WTC11 (cell line): ENCODE measurements at regions not wholly inside any gene's neighbourhood (a gene's known extent, or its start where the extent isn't known, plus 50 kb on each side); places are given as distances from the start of the nearest gene placed in this dataset.

Experiments used
- ATAC-seq: fragments of 200-7000 bp; cut with Tn5 transposase; 2 replicates; pipeline ENCODE4 v1.10.0; 2021; ENCODE audit warnings: mild to moderate bottlenecking, moderate library complexity
- CTCF ChIA-PET: fragments of 300-600 bp; sonication (Branson Sonifier 250); formaldehyde crosslinking; loops from one replicate; lab custom pipeline; 2021; ENCODE audit warnings: antibody characterized with exemption; lab: Charles Lee
- POLR2A ChIA-PET: fragments of 350-600 bp; sonication (Branson Sonifier 250); formaldehyde crosslinking; loops from one replicate; lab custom pipeline; 2021; ENCODE audit warnings: antibody characterized with exemption; lab: Charles Lee
- DNase-seq: peaks from one replicate; pipeline ENCODE4 v3.0.0; 2021; ENCODE audit warnings: low spot score
- H3K27ac Mint-ChIP-seq: 2 replicates; pipeline ENCODE4 v1.8.0; 2021; ENCODE audit warnings: mixed read lengths
- H3K27me3 Mint-ChIP-seq: 2 replicates; pipeline ENCODE4 v1.8.0; 2021; ENCODE audit warnings: low read depth, mild to moderate bottlenecking, moderate library complexity, mixed read lengths
- H3K36me3 Mint-ChIP-seq: 2 replicates; pipeline ENCODE4 v1.8.0; 2021; ENCODE audit warnings: mixed read lengths
- H3K4me1 Mint-ChIP-seq: 2 replicates; pipeline ENCODE4 v1.8.0; 2022; ENCODE audit warnings: mixed read lengths
- H3K4me3 Mint-ChIP-seq: 2 replicates; pipeline ENCODE4 v1.8.0; 2021; ENCODE audit warnings: mild to moderate bottlenecking, moderate library complexity, mixed read lengths
- H3K9me3 Mint-ChIP-seq: 2 replicates; pipeline ENCODE4 v1.8.0; 2021; ENCODE audit warnings: mixed read lengths
- CREM ChIP-seq: sonication (generic); formaldehyde crosslinking; IDR thresholded peaks from 2 replicates; pipeline ENCODE4 v1.8.1; 2022; ENCODE audit warnings: mild to moderate bottlenecking, missing genetic modification reagents, moderate library complexity
- EMX1 ChIP-seq: fragments of 250-450 bp; sonication (Bioruptor Pico); IDR thresholded peaks from 2 replicates; pipeline ENCODE4 v1.8.0; 2021; ENCODE audit warnings: mild to moderate bottlenecking
- FOXP1 ChIP-seq: sonication (generic); formaldehyde crosslinking; IDR thresholded peaks from 2 replicates; pipeline ENCODE4 v1.8.0; 2022; ENCODE audit warnings: missing genetic modification reagents, mild to moderate bottlenecking, moderate library complexity, borderline replicate concordance
- IRF2 ChIP-seq: sonication (generic); formaldehyde crosslinking; IDR thresholded peaks from 2 replicates; pipeline ENCODE4 v1.8.0; 2022; ENCODE audit warnings: low read depth, missing genetic modification reagents, borderline replicate concordance
- NR1H2 ChIP-seq: sonication (generic); formaldehyde crosslinking; IDR thresholded peaks from 2 replicates; pipeline ENCODE4 v1.9.0; 2021; ENCODE audit warnings: mild to moderate bottlenecking, moderate library complexity, missing genetic modification reagents
- NR2C2 ChIP-seq: sonication (generic); formaldehyde crosslinking; IDR thresholded peaks from 2 replicates; pipeline ENCODE4 v1.8.0; 2022; ENCODE audit warnings: mild to moderate bottlenecking, missing genetic modification reagents
- SMAD3 ChIP-seq: sonication (generic); formaldehyde crosslinking; IDR thresholded peaks from 2 replicates; pipeline ENCODE4 v1.8.0; 2022; ENCODE audit warnings: missing genetic modification reagents, mild to moderate bottlenecking, borderline replicate concordance
- TEAD1 ChIP-seq: sonication (generic); formaldehyde crosslinking; IDR thresholded peaks from 2 replicates; pipeline ENCODE4 v1.8.0; 2022; ENCODE audit warnings: mild to moderate bottlenecking, missing genetic modification reagents
- TP53 ChIP-seq: sonication (generic); formaldehyde crosslinking; IDR thresholded peaks from 2 replicates; pipeline ENCODE4 v1.8.1; 2023; ENCODE audit warnings: mild to moderate bottlenecking, missing genetic modification reagents
- ZNF263 ChIP-seq: sonication (generic); formaldehyde crosslinking; IDR thresholded peaks from 2 replicates; pipeline ENCODE4 v1.8.1; 2022; ENCODE audit warnings: low read depth, mild to moderate bottlenecking, moderate library complexity, missing genetic modification reagents
- ZNF671 ChIP-seq: fragments of 250-450 bp; sonication (Bioruptor Pico); IDR thresholded peaks from 2 replicates; pipeline ENCODE4 v1.8.0; 2021; ENCODE audit warnings: mild to moderate bottlenecking
- TF ChIP-seq, protein P1 (sequence below): sonication (generic); formaldehyde crosslinking; IDR thresholded peaks from 2 replicates; pipeline ENCODE4 v1.8.1; 2023; ENCODE audit warnings: mild to moderate bottlenecking, missing genetic modification reagents
- TF ChIP-seq, protein P2 (sequence below): sonication (generic); formaldehyde crosslinking; IDR thresholded peaks from 2 replicates; pipeline ENCODE4 v1.8.1; 2022; ENCODE audit warnings: mild to moderate bottlenecking, missing genetic modification reagents, moderate library complexity, borderline replicate concordance
- TF ChIP-seq, protein P3 (sequence below): fragments of 200-600 bp; IDR thresholded peaks from 2 replicates; pipeline ENCODE4 v1.8.0; 2022; ENCODE audit warnings: antibody characterized with exemption
- TF ChIP-seq, protein P4 (sequence below): sonication (generic); formaldehyde crosslinking; IDR thresholded peaks from 2 replicates; pipeline ENCODE4 v1.8.1; 2023; ENCODE audit warnings: mild to moderate bottlenecking, missing genetic modification reagents, borderline replicate concordance
- TF ChIP-seq, protein P5 (sequence below): sonication (generic); formaldehyde crosslinking; IDR thresholded peaks from 2 replicates; pipeline ENCODE4 v1.8.1; 2022; ENCODE audit warnings: low read depth, mild to moderate bottlenecking, moderate library complexity, missing genetic modification reagents, borderline replicate concordance
- TF ChIP-seq, protein P6 (sequence below): fragments of 250-450 bp; sonication (Bioruptor Pico); IDR thresholded peaks from 2 replicates; pipeline ENCODE4 v1.9.0; 2021; ENCODE audit warnings: mild to moderate bottlenecking, borderline replicate concordance

DNA sequence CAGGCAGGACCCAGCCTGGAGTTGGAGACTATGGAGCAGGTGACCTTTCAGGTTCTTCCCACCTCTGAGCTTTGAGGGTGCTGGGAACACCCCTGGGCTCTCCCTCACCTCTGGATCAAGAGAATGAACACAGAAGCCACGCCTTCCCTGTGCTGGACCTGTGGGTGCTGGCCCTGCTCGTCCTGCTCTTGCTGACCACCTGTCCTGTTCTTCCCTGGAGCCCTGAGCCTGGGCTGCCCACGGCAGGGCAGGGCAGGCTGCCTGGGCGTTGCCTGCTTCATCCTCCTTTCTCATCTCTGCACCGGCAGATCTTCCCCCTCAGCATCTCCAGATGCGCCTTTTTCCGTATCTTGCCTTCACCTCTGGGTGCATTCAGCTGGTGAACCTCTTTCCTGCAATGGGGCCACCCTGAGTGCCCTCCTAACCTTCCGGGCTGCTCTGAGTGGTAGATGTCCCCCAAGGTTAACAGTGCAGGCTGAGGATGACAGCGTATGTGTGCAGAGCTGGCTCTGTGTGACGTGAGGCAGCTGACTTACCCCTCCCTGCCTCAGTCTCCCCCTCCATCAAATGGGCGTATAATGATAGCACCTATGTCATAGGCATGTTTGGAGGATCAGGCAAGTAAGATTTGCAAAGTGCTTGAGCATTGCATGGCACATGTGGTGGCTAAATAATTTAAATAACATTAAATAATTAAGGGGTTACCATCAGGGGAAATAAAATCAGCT lies 225.8 kb upstream of the CIBAR2 start:
- POLR2A ChIA-PET = no interaction called here
- Mint-ChIP-seq H3K9me3 (no peaks in the 10 kb centered on the region), H3K4me3 (no peak overlapping the region)
- TF ChIP-seq FOXP1 (CRISPR knock-in tag) (no peak), TEAD1 (CRISPR knock-in tag) (no peak), NR2C2 (CRISPR knock-in tag) (no peak), SMAD3 (CRISPR knock-in tag) (no peak), ZNF671 (no peak), ZNF263 (CRISPR knock-in tag) (no peak), TP53 (no peak), IRF2 (CRISPR knock-in tag) (no peak), EMX1 (no peak), CREM (no peak), NR1H2 (CRISPR knock-in tag) (no peak)
- TF ChIP-seq, protein P1, sequence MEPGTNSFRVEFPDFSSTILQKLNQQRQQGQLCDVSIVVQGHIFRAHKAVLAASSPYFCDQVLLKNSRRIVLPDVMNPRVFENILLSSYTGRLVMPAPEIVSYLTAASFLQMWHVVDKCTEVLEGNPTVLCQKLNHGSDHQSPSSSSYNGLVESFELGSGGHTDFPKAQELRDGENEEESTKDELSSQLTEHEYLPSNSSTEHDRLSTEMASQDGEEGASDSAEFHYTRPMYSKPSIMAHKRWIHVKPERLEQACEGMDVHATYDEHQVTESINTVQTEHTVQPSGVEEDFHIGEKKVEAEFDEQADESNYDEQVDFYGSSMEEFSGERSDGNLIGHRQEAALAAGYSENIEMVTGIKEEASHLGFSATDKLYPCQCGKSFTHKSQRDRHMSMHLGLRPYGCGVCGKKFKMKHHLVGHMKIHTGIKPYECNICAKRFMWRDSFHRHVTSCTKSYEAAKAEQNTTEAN = no peak
- TF ChIP-seq, protein P2, sequence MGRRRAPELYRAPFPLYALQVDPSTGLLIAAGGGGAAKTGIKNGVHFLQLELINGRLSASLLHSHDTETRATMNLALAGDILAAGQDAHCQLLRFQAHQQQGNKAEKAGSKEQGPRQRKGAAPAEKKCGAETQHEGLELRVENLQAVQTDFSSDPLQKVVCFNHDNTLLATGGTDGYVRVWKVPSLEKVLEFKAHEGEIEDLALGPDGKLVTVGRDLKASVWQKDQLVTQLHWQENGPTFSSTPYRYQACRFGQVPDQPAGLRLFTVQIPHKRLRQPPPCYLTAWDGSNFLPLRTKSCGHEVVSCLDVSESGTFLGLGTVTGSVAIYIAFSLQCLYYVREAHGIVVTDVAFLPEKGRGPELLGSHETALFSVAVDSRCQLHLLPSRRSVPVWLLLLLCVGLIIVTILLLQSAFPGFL (CRISPR knock-in tag) = no peak
- TF ChIP-seq, protein P3, sequence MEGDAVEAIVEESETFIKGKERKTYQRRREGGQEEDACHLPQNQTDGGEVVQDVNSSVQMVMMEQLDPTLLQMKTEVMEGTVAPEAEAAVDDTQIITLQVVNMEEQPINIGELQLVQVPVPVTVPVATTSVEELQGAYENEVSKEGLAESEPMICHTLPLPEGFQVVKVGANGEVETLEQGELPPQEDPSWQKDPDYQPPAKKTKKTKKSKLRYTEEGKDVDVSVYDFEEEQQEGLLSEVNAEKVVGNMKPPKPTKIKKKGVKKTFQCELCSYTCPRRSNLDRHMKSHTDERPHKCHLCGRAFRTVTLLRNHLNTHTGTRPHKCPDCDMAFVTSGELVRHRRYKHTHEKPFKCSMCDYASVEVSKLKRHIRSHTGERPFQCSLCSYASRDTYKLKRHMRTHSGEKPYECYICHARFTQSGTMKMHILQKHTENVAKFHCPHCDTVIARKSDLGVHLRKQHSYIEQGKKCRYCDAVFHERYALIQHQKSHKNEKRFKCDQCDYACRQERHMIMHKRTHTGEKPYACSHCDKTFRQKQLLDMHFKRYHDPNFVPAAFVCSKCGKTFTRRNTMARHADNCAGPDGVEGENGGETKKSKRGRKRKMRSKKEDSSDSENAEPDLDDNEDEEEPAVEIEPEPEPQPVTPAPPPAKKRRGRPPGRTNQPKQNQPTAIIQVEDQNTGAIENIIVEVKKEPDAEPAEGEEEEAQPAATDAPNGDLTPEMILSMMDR = no peak
- TF ChIP-seq, protein P4, sequence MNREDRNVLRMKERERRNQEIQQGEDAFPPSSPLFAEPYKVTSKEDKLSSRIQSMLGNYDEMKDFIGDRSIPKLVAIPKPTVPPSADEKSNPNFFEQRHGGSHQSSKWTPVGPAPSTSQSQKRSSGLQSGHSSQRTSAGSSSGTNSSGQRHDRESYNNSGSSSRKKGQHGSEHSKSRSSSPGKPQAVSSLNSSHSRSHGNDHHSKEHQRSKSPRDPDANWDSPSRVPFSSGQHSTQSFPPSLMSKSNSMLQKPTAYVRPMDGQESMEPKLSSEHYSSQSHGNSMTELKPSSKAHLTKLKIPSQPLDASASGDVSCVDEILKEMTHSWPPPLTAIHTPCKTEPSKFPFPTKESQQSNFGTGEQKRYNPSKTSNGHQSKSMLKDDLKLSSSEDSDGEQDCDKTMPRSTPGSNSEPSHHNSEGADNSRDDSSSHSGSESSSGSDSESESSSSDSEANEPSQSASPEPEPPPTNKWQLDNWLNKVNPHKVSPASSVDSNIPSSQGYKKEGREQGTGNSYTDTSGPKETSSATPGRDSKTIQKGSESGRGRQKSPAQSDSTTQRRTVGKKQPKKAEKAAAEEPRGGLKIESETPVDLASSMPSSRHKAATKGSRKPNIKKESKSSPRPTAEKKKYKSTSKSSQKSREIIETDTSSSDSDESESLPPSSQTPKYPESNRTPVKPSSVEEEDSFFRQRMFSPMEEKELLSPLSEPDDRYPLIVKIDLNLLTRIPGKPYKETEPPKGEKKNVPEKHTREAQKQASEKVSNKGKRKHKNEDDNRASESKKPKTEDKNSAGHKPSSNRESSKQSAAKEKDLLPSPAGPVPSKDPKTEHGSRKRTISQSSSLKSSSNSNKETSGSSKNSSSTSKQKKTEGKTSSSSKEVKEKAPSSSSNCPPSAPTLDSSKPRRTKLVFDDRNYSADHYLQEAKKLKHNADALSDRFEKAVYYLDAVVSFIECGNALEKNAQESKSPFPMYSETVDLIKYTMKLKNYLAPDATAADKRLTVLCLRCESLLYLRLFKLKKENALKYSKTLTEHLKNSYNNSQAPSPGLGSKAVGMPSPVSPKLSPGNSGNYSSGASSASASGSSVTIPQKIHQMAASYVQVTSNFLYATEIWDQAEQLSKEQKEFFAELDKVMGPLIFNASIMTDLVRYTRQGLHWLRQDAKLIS (CRISPR knock-in tag) = no peak
- TF ChIP-seq, protein P5, sequence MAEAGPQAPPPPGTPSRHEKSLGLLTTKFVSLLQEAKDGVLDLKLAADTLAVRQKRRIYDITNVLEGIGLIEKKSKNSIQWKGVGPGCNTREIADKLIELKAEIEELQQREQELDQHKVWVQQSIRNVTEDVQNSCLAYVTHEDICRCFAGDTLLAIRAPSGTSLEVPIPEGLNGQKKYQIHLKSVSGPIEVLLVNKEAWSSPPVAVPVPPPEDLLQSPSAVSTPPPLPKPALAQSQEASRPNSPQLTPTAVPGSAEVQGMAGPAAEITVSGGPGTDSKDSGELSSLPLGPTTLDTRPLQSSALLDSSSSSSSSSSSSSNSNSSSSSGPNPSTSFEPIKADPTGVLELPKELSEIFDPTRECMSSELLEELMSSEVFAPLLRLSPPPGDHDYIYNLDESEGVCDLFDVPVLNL (CRISPR knock-in tag) = no peak
- TF ChIP-seq, protein P6, sequence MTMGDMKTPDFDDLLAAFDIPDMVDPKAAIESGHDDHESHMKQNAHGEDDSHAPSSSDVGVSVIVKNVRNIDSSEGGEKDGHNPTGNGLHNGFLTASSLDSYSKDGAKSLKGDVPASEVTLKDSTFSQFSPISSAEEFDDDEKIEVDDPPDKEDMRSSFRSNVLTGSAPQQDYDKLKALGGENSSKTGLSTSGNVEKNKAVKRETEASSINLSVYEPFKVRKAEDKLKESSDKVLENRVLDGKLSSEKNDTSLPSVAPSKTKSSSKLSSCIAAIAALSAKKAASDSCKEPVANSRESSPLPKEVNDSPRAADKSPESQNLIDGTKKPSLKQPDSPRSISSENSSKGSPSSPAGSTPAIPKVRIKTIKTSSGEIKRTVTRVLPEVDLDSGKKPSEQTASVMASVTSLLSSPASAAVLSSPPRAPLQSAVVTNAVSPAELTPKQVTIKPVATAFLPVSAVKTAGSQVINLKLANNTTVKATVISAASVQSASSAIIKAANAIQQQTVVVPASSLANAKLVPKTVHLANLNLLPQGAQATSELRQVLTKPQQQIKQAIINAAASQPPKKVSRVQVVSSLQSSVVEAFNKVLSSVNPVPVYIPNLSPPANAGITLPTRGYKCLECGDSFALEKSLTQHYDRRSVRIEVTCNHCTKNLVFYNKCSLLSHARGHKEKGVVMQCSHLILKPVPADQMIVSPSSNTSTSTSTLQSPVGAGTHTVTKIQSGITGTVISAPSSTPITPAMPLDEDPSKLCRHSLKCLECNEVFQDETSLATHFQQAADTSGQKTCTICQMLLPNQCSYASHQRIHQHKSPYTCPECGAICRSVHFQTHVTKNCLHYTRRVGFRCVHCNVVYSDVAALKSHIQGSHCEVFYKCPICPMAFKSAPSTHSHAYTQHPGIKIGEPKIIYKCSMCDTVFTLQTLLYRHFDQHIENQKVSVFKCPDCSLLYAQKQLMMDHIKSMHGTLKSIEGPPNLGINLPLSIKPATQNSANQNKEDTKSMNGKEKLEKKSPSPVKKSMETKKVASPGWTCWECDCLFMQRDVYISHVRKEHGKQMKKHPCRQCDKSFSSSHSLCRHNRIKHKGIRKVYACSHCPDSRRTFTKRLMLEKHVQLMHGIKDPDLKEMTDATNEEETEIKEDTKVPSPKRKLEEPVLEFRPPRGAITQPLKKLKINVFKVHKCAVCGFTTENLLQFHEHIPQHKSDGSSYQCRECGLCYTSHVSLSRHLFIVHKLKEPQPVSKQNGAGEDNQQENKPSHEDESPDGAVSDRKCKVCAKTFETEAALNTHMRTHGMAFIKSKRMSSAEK (CRISPR knock-in tag) = no peak
- TF ChIP-seq, all 79 proteins: peak for 0
- no peak overlapping the region for H3K27ac Mint-ChIP-seq
- peaks cover 41% of the 10 kb centered on the region for H3K27me3 Mint-ChIP-seq
- CTCF ChIA-PET = interaction anchor here (1.0 to 1.8 kb wide), 3 partner anchors 10 to 78 kb away, joined by 3 to 7 read pairs (median 4); no protein-coding TSS in a partner anchor
- ATAC-seq = no peak
- no peaks in the 10 kb centered on the region for H3K36me3 Mint-ChIP-seq
- peaks cover 47% of the 10 kb centered on the region for H3K4me1 Mint-ChIP-seq
- DNase-seq = no peak
